HG03095 (cell line): ENCODE measurements at regions not wholly inside any gene's neighbourhood (a gene's known extent, or its start where the extent isn't known, plus 50 kb on each side); places are given as distances from the start of the nearest gene placed in this dataset.
"Not testable (repeated sequence)": the region's sequence is repeated elsewhere in the genome, so short reads cannot be mapped to it uniquely, and the experiment has no call there.

Experiments used
- ATAC-seq: cut with Tn5 transposase; IDR thresholded peaks from one replicate; pipeline ENCODE4 v1.9.1; 2021; ENCODE audit warnings: moderate library complexity; ENCODE audit not compliant: unreplicated experiment

DNA sequence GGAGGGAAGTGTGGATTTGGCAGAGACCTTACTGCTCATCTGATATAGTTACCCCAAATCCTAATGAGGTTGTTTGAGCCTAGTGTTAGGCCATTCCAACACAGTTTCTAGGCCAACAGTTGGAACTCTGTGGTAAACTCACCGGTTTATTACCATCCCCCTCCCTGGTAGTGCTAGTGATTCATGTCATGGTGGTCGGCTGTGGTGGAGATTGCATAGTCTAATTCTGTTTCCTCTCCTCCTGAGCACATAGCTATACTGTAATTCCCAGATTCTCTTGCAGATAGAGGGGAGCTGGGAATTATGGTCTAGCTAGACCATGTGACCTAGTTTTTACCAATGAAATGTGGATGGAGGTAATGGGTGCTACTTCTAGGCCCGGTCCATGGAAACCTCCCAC is 123.7 kb upstream of the KIF26B start:
- no peak for ATAC-seq

DNA sequence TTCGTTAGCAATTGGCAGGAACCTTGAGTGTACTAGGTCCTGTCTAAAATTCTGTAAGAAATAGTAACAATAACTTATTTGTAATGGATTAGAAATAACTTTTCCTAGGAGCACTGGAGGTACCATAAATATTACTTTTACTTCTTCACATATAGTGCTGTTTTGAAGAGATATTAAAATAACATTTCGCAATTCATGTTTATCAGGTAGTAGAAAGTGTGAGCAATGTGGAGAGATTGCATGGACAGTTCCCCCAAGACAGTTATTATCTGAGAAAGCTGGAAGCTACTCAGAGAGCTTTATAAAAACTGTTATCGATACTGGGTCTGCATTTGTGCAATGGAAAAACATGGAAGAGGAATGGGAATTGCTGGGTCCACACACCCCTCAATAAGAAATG is 128.5 kb upstream of the KIF26B start:
- no peak for ATAC-seq

DNA sequence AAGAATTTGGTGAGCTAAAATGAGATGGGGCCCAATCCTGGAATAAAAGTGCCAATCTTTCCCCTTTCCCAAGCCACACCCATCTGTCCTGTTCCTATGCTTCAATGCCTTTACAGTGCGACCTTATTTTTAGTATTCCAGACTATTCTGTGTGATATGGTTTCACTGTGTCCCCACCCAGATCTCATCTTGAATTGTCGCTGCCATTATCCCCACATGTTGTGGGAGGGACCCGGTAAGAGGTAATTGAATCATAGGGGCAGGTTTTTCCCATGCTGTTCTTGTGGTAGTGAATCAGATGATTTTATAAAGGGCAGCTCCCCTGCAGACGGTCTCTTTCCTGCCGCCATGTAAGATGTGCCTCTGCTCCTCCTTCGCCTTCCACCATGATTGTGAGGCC is 129.3 kb upstream of the KIF26B start:
- ATAC-seq = no peak

DNA sequence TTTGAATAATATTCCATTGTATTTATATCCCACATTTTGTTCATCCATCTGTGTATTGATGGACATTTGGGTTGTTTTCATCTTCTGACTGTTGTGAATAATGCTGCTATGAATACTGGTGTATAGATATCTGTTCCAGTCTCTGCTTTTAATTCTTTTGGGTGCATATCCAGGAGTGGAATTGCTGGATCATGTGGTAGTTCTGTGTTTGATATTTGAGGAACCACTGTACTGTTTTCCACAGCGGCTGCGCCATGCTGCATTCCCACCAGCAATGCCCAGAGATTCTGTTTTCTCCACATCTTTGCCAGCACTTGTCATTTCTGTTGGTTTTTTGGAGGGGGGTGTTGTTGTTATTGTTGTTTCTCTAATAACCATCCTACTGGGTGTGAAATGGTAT is 131.6 kb upstream of the KIF26B start:
- no peak for ATAC-seq

DNA sequence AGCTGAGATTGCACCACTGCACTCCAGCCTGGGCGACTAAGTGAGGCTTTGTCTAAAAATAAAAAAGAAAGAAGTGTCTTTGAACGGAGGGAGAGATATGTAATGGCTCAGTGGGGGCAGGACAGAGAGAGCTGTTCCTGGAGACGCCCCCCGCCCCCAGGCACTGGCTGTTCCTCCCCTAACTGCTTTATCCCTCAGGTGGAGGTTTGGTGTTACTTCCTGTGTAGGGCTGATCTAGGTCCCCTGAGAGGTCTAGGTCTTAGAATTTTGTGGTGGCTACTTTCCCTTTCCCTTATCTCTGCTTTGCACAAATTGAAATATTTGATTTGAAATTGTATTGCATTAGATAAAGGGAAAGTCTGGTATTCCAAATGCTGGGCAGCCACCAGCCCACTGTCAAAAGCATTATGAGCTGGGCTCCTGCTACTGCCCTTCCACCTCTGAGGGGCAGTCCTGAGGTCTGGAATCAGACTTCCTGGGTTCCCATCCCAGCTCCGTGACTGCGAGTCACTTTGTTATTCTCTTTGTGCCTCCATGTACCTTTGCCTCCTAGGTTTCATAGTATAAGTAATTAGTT is 134.8 kb upstream of the KIF26B start:
- ATAC-seq = no peak

DNA sequence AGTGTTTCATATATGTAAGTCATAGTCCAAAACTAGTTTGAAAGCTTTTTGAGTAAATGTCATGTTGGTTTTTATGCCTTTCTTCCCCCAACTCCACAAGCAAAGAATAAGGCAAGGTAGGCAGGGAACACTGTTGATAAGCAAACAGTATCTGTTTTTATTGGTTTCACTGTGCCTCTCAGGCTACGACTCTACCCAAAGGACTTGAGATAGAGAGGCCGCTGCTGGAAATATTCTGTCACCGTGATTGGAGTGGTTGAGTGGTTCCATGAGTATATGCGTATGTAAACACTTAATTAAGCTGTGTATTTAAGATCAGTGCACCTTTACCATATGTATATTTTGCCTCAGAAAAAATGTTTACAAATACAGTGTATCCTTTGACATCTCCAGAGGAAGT is 138.1 kb upstream of the KIF26B start:
- no peak for ATAC-seq

DNA sequence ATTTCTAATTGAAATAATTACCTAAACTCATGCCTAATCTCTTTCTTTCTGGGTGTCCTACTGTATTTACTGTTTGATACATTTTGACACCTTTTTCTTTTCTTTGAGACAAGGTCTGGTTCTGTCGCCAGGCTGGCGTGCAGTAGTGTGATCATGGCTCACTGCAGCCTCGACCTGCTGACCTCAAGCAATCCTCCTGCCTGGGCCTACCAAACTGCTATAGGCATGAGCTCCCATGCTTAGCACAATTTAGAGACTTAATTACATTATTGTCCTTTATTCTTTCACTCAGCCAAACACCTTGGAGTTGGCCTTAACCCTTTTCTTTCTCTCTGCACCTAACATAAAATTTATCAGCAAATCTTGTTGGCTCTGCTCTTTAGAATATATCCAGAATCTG is 139.8 kb upstream of the KIF26B start:
- ATAC-seq = no peak

DNA sequence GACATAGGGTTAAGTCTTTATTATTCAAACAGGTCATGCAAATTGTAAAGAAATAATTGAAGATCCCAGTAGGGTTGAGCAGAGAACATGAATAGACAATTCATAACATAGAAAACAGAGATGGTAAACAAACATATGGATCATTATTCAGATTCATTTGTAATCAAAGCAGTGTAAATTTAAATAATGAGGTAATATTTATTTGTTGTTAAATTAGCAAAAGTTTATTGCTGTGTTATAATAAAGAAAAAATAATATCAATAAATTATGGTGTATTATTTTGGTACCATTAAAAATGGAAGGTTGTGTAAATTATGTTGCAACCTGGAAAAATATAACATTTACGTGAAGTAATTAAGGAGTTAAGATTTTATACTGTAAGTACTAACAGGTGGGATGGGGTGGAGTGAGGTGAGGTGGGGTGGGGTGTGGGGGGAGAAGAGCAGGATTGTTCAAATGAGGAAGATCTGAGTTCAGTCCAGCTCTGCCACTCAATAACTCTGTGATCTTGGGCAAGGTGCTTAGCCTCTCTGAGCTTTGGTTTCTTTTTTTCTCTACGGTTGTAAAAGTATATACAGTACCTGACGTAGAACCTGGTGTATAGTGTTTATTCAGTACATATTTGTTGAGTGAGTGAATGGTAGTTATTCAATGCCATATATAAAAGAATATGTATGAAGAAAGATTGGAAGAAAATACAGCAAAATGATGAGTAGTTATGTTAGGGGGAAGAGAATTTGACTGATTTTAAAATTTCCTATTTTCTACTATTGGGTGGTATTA is 140.3 kb upstream of the KIF26B start:
- no peak for ATAC-seq

DNA sequence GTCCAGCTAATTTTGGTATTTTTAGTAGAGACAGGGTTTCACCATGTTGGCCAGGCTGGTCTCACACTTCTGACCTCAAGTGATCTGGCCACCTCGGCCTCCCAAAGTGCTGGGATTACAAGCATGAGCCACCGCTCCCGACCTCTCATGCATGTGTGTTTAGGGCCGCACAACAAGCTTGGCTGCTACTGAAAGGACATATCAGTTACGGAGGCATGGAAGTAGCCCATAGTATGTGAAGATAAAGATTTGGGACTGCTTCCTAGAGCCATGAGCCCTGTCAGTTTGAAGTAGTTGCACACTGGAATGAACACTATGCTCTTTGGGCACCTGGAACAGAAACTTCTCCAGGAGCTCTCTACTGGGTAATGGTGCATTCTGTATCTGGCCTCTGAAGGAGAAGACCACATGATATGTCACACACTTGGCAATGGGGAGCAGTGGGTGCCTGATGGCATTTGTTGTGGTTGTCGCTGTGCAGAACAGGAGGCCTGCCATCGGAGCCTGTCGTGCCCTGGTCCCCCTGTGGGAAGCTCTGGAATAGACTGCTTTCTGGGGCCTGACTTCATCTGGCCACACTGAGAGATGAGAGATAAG is 144.7 kb upstream of the KIF26B start:
- no peak for ATAC-seq

DNA sequence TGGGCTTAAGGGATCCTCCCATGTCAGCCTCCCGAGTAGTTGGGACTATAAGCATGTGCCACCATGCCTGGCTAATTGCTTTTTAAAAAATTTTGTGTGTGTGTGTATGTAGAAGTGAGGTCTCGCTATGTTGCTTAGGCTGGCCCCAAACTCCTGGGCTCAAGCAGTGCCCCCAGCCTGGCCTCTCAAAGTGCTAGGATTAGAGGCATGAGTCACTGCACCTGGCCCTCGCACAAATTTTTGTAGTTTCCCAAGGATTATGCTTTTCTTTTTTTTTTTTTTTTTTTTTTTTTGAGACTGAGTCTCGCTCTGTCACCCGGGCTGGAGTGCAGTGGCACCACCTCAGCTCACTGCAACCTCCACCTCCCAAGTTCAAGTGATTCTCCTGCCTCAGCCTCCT is 144.4 kb upstream of the HNRNPU start:
- ATAC-seq = no peak

DNA sequence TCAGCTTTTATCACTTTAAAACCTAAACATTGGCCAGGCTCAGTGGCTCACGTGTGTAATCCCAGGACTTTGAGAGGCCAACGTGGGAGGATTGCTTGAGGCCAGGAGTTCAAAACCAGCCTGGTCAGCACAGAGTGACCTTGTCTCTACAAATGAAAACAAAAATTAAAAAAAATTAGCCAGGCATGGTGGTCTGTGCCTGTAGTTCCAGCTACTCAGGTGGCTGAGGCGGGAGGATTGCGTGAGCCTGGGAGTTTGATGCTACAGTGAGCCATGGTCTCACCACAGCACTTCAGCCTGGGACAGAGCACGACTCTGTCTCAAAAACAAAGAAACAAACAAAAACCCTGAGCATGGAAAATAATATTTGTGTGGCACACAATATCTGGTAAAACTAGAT is 143.5 kb upstream of the HNRNPU start:
- ATAC-seq = no peak

DNA sequence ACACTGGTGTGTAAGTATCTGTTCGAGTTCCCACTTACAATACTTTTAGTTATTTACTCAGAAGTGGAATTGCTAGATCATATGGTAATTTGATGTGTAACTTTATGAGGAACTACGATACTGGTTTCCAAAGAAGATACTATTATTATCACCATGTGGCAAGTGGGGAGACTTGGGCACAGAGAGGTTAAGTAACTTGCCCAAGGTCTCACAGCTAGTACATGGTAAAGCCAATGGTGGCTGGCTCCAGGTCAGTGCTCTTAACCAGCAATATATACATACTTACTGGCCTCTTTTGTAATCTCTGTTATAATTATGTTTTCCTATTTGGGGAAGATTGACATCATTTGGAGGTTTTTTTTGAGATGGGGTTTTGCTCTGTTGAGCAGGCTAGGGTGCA is 138.9 kb upstream of the HNRNPU start:
- no peak for ATAC-seq

DNA sequence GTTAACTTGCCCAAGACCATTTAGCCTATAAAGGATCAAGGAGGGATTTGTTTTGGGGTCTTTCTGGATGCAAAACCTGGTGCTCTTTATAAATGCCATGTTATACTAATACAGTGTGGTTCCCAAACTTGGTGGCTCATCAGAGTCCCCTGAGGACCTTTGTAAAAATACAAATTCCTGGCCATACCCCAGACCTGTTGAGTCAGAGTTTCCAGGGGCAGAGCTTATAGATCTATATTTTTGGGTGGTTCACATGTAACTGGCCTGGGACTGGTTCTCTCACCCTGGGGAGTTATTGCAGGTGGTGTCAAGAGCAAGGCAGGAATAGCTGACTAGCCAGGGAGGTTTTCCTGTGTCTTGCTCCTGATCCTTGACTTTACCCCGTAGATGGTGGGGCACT is 136.9 kb upstream of the HNRNPU start:
- ATAC-seq = no peak

DNA sequence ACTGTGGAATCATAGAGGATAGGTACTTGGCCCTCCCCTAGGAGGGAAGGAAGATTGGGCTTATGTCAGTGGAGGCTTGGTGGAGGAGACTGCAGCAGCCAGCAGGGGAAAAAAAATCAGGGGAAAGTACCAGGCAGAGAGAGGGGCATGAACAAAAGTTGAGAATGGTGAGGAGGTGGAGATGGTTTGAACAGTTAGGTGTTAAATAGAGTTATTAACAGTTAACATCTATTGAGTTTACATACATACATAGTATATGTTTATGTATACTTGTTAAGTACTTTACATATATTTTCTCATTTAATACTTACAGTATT is 136.5 kb upstream of the HNRNPU start:
- no peak for ATAC-seq

DNA sequence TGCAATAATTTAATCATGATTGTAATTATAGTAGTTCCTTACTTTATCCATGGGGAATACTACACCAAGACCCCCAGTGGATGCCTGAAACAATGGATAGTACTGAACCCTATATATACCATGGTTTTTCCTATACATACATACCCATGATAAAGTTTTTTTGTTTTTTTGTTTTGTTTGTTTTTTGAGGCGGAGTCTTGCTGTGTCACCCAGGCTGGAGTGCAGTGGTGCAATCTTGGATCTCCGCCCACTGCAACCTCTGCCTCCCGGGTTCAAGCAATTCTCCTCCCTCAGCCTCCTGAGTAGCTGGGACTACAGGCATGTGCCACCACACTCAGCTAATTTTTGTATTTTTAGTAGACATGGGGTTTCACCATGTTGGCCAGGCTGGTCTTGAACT is 135.3 kb upstream of the HNRNPU start:
- not testable (repeated sequence) for ATAC-seq

DNA sequence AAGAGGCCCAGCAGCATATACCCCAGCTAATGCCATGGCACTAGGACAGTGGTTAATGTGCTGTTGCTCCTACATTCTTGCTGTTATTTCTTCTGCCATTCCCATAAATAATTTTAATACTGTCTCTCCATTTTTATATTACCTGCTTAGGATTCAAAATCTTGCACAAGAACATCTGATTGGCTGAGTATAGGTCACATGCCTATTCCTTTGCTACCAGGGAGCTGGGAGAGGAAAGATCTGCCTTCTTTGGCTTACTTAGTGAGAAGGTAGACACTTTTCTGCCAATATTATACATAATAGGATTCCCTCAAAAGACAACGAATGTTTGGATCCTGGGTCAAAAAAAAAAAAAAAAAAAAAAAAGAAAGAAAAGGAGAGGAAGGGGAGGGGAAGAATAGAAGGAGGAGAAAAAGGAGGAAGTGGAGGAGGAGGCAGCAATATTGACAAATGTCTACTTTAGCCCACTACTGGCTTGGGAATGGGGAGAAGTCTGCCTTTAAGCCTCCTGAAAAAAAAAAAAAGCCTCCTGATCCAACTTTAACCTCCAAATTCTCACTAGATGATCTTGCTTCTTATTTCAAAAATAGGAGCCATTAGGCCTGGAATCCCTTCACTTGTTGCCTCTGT is 134.5 kb upstream of the HNRNPU start:
- no peak for ATAC-seq

DNA sequence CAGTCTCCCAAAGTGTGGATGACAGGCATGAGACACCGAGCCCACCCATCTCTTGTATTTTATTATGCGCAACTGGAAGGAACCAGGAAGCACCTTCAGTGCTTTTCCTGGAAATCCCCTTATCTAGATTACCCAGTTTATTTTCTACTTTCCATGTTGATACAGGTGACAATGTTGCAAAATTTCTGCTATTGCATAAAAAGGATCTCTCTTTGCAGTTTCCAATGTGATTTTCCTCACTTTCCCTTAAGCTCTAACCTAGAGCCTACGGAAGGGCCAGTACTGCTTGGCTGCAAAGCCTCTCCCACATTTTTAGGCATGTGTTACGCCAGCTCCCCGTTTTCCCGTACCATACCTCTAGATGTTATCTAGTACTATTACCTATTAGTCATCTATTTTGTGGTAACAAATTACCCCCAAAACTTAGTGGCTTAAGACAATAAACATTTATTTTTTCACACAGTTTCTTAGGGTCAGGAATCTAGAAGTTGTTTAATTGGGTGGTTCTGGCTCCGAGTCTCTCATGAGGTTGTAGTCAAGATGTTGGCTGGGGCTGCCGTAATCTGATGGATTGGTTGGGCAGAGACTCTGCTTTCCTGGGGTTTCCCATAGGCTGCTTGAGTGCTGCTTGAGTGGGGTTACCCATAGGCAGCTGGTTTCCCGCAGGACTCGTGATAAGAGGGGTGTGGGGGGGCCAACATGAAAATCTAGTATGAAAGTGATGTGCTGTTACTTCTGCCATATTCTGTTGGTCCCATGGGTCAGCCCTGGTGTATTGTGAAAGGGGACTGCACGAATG is 131.5 kb upstream of the HNRNPU start:
- no peak for ATAC-seq

DNA sequence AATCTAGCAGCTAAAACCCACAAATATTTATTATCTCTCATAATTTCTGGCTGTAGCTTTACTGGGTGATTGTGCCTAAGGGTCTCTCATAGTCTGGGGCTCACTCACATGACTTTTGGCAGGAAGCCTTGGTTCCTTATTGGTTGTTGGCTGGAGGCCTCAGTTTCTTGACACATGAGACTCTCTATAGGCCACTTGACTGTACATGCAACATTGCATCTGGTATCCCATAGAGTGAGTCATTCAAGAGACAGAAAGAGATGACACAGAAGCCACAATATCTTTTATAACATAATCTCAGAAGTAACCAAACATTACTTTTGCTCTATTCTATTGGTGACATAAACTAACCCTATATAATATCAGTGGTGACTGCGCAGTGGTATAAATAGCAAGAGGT is 128.5 kb upstream of the HNRNPU start:
- ATAC-seq = no peak

DNA sequence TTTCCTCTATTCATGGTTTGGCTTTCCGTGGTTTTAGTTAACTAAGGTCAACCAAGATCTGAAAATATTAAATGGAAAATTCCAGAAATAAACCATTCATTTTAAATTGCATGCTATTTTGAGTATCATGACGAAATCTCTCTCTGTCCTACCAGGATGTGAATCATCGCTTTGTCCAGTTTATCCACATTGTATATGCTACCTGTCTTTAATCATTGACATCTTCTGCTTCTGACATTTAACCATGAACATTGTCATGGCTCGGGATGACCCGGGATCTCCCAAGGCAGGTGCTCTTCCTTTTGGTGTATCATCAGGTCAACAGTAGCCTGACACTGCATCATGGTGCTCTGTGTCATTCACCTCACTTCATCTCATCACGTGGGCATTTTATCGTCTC is 125.5 kb upstream of the HNRNPU start:
- ATAC-seq = no peak

DNA sequence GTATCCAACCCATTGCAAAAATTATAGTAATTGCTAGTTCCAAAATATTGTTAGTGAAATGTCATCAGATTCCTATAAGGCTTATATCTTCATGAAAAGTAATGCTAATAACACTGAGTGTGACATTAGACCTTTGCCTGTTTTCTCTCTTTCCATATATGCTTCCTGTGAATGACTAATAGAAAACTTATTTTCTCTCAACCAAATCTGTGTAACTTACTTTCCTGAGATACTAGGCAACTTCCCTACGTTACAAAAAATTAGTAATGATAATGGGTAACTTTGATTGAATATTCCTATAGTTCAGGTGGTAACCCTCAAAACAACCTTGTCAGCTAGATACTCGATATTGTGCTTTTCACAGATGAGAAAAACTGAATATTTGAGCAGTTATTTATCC is 124.2 kb upstream of the HNRNPU start:
- ATAC-seq = no peak

DNA sequence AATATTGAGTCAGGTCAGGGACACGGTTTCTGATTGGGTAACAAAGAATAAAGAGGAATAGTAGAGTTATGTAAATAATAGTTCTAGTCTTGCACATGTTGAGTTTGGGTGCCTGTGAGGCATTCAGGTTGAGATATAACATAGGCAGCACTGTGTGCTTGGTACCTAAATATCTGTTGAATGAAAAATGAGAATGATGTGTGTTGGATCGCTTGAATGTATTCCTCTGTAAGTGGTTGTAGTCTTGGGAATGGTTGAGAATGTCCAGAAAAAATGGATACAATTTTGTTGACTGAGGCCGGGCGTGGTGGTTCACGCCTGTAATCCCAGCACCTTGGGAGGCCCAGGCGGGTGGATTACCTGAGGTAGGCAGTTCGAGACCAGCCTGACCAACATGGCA is 116.3 kb upstream of the HNRNPU start:
- ATAC-seq = no peak

DNA sequence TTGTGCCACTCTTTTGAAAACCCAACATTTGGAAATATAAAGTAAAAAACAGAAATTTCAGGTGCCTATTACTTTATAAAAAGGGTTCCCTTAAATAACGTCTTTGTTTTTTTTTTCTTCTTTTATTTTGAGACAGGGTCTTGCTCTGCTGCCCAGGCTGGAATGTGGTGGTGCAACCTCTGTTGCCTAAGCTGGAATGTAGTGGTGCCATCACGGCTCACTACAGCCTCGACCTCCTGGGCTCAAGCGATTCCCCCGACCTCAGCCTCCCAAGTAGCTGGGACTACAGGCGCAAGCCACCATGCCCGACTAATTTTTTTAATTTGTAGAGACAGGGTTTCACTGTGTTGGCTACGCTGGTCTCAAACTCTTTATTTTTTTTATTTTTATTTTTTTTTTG is 110.2 kb upstream of the HNRNPU start:
- ATAC-seq = no peak
